ENCODE measurements at regions not wholly inside any gene's neighbourhood (a gene's known extent, or its start where the extent isn't known, plus 50 kb on each side); places are given as distances from the start of the nearest gene placed in this dataset.

DNA sequence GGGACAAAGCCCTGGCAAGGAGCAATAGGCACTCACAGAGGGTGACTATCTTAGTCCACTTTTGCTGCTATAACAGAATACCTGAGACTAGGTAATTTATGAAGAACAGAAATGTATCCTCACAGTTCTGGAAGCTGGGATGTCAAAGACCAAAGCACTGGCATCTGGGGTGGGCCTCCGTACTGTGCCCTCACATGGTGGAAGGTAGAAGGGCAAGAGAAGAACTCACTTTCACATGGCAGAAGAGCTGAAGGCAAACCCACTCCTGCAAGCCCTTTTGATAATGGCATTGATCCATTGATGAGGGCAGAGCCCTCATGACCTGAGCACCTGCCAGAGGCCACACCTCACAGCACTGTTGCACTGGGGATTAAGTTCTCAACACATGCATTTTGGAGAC, 173.4 kb upstream of the C2CD4B start:
- TF ChIP-seq, protein P1, sequence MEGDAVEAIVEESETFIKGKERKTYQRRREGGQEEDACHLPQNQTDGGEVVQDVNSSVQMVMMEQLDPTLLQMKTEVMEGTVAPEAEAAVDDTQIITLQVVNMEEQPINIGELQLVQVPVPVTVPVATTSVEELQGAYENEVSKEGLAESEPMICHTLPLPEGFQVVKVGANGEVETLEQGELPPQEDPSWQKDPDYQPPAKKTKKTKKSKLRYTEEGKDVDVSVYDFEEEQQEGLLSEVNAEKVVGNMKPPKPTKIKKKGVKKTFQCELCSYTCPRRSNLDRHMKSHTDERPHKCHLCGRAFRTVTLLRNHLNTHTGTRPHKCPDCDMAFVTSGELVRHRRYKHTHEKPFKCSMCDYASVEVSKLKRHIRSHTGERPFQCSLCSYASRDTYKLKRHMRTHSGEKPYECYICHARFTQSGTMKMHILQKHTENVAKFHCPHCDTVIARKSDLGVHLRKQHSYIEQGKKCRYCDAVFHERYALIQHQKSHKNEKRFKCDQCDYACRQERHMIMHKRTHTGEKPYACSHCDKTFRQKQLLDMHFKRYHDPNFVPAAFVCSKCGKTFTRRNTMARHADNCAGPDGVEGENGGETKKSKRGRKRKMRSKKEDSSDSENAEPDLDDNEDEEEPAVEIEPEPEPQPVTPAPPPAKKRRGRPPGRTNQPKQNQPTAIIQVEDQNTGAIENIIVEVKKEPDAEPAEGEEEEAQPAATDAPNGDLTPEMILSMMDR (IDR thresholded peaks at IDR 0.05; ENCODE audit: low read depth, low read length): 0 out of 2 replicates have a peak, but pooled peaks have one; percentile 6
- no peak for TF ChIP-seq EZH2phosphoT487 (IDR thresholded peaks at IDR 0.05; ENCODE audit: low read depth)

DNA sequence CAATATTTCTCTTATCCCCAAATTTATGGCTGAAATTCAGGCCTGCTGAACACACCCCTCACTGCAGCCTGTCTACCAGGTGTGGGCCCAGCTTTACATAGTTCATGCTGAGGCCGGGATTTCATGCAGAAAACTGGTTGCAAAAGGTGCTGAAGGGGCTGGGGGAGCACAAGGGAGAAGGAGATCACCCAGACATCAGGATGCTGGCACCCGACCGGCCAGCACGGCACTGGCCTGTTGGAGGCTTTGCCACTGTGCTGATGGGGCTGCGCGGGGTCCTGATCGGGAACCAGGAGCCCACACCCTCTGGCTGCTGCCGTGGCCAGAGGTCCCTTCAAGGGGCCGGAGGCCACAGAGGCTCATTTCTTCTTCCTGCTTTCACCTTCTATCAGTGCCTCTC, 177.9 kb upstream of the C2CD4B start:
- Histone ChIP-seq H3K27ac (ENCODE audit: low read length) (no peak overlapping the region), H3K9me3 (ENCODE audit: insufficient read depth, low read length) (no peaks in the 10 kb centered on the region), H3K36me3 (replicated peaks; ENCODE audit: low read depth, low read length) (no peaks in the 10 kb centered on the region), H3K4me1 (ENCODE audit: low read length) (peaks cover 13% of the 10 kb centered on the region; the same call in 1 of the 2 replicates), H3K79me2 (ENCODE audit: low read length) (no peaks in the 10 kb centered on the region), H3K27me3 (ENCODE audit: low read depth, low read length) (0 out of 2 replicates have a peak, but pooled peaks cover 3% of the 10 kb centered on the region), H4K20me1 (ENCODE audit: insufficient read depth, low read length) (no peaks in the 10 kb centered on the region), H3K4me2 (ENCODE audit: low read length) (no peak overlapping the region), H3K9ac (ENCODE audit: low read length) (no peak overlapping the region), H2AFZ (ENCODE audit: low read depth, low read length) (no peak overlapping the region), H3K4me3 (ENCODE audit: low read length) (no peak overlapping the region)
- TF ChIP-seq, protein P1 (IDR thresholded peaks at IDR 0.05; ENCODE audit: low read depth, low read length): no peak
- no peak for TF ChIP-seq EZH2phosphoT487 (IDR thresholded peaks at IDR 0.05; ENCODE audit: low read depth)

More for the DNA sequence above, 173.4 kb upstream of the C2CD4B start:
- Histone ChIP-seq H3K36me3 (replicated peaks; ENCODE audit: low read depth, low read length) (no peaks in the 10 kb centered on the region), H3K79me2 (ENCODE audit: low read length) (no peaks in the 10 kb centered on the region), H4K20me1 (ENCODE audit: insufficient read depth, low read length) (no peaks in the 10 kb centered on the region), H3K4me2 (ENCODE audit: low read length) (no peak overlapping the region), H2AFZ (ENCODE audit: low read depth, low read length) (no peak overlapping the region), H3K27me3 (ENCODE audit: low read depth, low read length) (0 out of 2 replicates have a peak, but pooled peaks cover 4% of the 10 kb centered on the region), H3K4me1 (ENCODE audit: low read length) (no peaks in the 10 kb centered on the region), H3K4me3 (ENCODE audit: low read length) (no peak overlapping the region), H3K27ac (ENCODE audit: low read length) (no peak overlapping the region), H3K9ac (ENCODE audit: low read length) (no peak overlapping the region), H3K9me3 (ENCODE audit: insufficient read depth, low read length) (no peaks in the 10 kb centered on the region)

DNA sequence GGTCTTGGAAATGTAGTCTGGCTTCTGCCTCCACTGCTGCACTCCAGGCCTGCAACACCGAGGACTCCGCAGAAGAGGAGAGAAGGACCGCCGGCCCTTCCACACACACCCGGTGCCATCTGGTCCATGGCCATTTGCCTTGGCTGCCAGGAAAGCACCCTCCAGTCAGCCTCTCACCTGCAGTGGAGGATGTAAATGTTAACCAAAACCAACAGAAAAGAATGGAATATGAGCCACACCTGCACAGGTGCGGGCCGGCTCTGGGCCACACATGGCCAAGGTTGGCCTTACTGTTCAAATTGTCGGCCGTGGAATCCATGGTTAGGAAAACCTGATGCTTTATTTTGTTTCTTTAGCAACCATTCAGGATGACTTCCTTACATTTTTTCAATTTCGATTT, 178.3 kb upstream of the C2CD4B start:
- Histone ChIP-seq H3K36me3 (replicated peaks; ENCODE audit: low read depth, low read length) (no peaks in the 10 kb centered on the region), H3K4me1 (ENCODE audit: low read length) (peaks cover 18% of the 10 kb centered on the region; the same call in 1 of the 2 replicates), H3K4me2 (ENCODE audit: low read length) (no peak overlapping the region), H4K20me1 (ENCODE audit: insufficient read depth, low read length) (no peaks in the 10 kb centered on the region), H3K27me3 (ENCODE audit: low read depth, low read length) (no peaks in the 10 kb centered on the region), H2AFZ (ENCODE audit: low read depth, low read length) (no peak overlapping the region), H3K79me2 (ENCODE audit: low read length) (no peaks in the 10 kb centered on the region), H3K27ac (ENCODE audit: low read length) (no peak overlapping the region), H3K9ac (ENCODE audit: low read length) (no peak overlapping the region), H3K4me3 (ENCODE audit: low read length) (no peak overlapping the region), H3K9me3 (ENCODE audit: insufficient read depth, low read length) (no peaks in the 10 kb centered on the region)
- TF ChIP-seq, protein P1 (IDR thresholded peaks at IDR 0.05; ENCODE audit: low read depth, low read length): no peak
- no peak for TF ChIP-seq EZH2phosphoT487 (IDR thresholded peaks at IDR 0.05; ENCODE audit: low read depth)

DNA sequence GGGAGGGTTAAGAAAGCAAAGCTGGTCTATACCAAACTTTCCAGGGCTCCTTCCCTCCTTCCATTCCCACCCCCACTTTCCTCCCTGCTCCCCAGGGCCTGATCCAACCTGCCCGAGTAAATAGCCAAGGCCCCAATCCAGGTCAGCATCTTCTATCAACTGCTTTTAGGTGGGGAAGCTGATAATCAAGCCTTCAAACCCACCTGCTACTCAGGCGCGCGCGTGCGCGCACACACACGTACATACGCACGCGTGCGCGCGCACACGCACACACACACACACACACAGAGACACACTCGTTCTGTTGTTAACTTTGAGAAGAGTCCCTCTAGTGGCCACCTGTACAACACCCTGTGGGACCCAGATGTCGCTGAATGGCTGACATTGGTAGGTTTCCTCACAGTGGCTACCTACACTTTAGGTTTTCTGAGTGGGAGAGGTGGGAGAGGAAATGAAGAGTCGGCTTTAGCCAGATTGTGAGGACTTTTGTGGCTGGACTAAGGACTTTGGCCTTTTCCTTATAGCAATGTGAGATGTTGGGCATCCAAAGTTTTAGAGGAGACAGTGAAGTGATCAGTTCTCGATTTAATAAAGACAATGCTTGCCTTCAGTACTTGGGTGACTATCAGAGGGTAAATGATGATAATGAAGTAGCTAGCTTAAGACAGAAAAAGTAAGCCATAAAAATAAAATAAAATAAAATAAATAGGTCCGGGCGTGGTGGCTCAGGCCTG, 179.9 kb upstream of the C2CD4B start:
- Histone ChIP-seq H3K79me2 (ENCODE audit: low read length) (no peaks in the 10 kb centered on the region), H2AFZ (ENCODE audit: low read depth, low read length) (peak overlapping the region; percentile 99), H3K9me3 (ENCODE audit: insufficient read depth, low read length) (no peaks in the 10 kb centered on the region), H3K27me3 (ENCODE audit: low read depth, low read length) (no peaks in the 10 kb centered on the region), H3K27ac (ENCODE audit: low read length) (no peak overlapping the region), H3K9ac (ENCODE audit: low read length) (peak overlapping the region; percentile 45; the same call in 1 of the 2 replicates), H3K4me1 (ENCODE audit: low read length) (peaks cover 18% of the 10 kb centered on the region; the same call in 1 of the 2 replicates), H4K20me1 (ENCODE audit: insufficient read depth, low read length) (no peaks in the 10 kb centered on the region), H3K4me3 (ENCODE audit: low read length) (peak overlapping the region; percentile 72), H3K36me3 (replicated peaks; ENCODE audit: low read depth, low read length) (no peaks in the 10 kb centered on the region), H3K4me2 (ENCODE audit: low read length) (peak overlapping the region; percentile 71)
- TF ChIP-seq, protein P1 (IDR thresholded peaks at IDR 0.05; ENCODE audit: low read depth, low read length): peak; percentile 86
- no peak for TF ChIP-seq EZH2phosphoT487 (IDR thresholded peaks at IDR 0.05; ENCODE audit: low read depth)

All from OCI-LY3 (cell line).